ENCODE measurements at regions not wholly inside any gene's neighbourhood (a gene's known extent, or its start where the extent isn't known, plus 50 kb on each side); places are given as distances from the start of the nearest gene placed in this dataset.

DNA sequence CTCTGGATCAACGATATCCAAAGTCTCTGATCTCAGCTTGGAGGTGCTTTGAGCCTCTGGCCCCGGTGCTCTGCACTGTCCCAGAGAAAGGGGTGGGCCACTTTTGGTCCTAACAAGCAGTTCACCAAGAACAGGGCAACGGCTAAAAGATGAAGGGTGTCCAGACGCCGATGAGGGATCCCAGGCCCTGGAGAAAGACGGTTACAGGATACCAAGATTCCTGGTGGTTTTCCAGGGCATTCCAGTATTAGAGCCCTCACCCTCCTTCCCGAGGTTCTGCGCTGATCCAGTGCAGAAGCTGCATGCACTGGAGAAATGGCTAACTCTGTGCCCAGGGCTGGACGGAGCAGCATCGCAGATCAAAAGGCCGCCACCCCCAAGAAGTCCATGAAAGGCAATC, 149.9 kb upstream of the IRF2BP2 start:
- DNase-seq (ENCODE audit: low read depth), result no peak

DNA sequence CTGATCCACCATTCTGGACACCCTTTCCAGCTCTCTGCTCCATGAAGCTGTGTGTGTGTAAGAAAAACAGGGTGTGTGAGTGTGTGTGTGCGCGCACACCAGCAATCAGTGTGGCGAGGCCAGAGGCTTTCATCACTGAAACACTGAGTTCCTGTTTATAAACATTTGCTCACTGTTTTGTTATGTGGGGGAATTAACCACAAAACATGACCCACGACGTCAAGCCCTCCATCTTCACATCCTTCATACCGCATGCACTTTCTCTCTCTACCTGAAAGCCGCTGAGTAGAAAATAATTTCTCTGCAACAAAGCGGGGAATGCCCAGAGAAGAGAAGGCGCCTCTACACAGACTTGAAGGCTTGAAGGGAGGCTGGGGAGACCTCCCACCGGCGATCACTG, 148.9 kb upstream of the IRF2BP2 start:
- DNase-seq (ENCODE audit: low read depth), result no peak

DNA sequence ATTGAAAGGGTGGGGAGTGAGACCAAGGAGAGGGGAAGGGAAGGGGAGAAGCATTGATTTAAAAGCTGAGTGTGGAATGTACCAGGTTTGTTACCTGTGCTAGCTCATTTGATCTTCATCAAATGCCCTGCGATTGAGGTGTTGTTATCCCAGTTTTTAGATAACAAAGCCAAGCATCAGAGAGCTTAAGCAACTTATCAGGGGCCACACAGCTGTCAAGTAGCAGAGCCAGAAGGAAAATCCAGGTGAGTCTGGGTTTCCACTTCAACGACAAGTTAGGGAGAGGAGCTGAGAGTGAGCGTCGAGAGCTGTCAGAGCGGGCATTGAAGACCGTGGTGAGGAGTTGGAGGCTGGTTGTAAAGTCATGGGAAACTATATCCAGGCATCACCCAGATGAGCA, 146.9 kb upstream of the IRF2BP2 start:
- no peak for DNase-seq (ENCODE audit: low read depth)

DNA sequence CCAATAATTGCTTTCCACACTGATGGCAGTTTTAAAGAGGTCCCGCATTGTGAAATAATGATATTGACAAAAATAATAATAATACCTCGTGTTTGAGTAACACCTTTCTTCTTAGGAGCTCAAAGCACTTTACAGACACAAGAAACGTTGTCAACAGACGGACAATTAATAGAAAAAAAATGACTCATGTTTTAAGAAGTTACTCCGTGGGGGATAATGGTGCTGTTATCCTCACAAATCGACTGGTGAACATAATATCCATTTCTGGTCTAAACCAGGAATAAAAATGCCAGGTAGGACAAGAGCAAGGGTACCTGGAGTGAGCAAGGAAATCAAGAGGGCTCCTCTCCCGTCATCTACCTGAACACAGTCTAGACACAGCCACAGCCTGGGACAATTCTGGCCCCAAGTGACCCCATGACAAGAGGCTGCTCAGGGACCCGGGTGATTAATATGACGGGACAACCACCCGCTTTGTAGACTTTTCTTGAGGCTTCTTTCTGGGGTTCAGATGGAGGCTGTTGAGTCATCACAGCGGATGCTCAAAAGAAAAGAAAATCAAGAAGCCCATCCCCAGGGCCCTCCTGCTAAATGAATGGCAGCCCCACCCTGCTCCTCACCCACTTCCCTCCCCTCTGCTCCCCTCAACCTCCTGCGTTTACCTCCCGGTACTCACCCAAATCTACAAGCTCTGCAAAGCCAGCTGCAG, 146.2 kb upstream of the IRF2BP2 start:
- DNase-seq (ENCODE audit: low read depth), result no peak

DNA sequence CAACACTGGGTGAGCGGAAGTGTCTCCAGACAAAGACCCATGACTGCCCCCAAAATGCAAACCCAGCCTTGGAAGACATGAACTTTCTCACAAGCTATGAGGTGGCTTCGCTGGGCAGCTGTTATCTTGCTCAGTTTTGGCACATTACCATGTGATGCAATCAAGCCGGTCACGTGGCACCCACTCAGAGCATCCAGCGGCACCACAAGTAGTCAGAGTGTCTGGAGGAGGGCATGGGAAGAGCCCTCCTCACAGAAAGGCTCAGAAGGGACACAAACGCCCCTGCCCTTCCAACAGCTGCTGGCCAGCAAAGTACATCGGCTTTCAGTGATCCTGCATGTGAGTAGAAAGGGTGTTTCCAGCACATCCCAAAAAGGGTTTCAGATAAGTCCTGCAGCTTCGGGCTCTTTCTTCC, 145.5 kb upstream of the IRF2BP2 start:
- DNase-seq (ENCODE audit: low read depth), result peak; percentile 71

DNA sequence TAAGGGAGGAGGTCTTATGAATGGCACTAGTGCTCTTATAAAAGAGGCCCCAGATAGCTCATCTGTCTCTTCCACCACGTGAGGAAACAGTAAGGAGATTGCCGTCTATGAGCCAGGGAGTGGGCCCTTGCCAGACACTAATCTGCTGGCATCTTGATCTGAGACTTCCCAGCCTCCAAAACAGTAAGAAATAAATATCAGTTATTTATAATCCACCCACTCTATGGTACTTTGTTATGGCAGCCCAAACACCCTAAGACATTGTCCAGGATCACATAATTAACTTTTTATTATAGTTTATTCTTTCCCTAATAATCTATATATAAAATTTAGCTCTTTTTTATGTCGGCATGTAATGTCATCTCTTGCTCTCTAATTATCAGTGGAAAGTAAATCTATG, 144.0 kb upstream of the IRF2BP2 start:
- DNase-seq (ENCODE audit: low read depth), result no peak

DNA sequence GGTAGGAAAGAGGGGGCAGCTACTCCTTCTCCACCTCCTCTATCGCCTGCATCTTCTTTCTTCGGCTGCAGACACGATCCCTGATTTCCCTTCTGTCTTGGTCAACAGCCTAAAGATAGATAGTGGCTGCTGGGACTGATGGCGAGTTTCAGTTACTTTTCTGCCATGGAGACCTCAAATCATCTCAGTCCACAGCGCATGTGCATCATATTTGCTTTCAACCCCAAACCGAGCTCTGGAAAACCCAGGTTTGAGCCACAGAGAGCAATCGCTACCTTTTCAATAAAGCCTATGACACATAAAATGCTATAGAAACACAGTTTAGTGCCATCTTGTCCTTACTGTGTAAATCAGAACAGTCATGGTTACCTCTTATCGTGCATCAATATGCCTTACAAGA, 142.9 kb upstream of the IRF2BP2 start:
- DNase-seq (ENCODE audit: low read depth), result no peak

DNA sequence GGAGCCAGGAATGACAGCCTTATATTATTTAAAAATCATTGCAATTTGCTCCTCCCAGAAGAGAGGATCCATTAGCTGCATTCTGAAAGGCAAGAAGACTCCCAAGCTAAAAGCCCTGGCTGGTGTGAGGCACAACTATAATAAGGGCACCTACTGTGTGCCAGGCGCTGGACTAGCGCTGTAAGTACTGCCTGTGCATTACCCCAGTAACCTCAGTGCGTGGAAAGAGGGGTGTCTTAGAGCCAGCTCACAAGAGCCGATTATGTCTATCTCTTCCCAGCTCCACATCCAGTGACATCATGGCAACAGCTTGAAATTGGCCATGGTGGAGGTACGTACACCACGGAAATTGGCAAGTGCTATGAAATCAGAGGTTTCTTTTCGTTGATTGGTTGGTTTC, 141.7 kb upstream of the IRF2BP2 start:
- no peak for DNase-seq (ENCODE audit: low read depth)

DNA sequence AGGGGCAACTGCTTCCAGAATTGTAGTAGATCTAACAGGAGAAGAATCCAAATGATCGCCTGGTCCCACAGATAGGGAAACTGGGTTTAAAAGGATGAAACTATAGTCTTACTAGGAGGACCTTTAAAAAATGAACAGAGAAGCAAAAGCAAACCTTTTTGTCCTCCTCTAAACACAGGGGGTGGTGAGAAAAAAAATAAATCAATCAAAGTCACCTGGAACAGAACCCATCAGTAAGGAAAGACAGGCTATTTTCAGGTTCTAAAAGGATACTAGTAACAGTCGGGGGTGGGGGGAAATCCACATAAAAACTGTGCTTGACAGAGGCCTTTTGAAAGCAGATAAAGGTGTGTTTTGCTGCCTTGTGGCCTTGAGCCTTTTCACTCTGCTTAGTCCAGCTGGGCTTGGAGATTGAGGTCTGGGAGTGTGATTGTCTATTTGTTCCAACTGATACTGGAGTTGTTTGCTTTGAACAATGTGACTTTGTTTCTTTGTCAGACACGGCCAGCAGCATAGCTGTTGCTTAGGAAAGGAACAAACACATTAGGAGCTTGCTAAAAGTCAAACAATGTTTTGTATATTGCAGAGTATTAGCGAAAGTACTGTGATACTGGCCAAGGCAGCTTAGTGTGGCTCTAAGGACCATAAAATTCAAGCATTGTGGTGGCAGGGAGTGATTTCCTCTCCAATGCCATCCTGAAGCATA, 141.1 kb upstream of the IRF2BP2 start:
- no peak for DNase-seq (ENCODE audit: low read depth)

DNA sequence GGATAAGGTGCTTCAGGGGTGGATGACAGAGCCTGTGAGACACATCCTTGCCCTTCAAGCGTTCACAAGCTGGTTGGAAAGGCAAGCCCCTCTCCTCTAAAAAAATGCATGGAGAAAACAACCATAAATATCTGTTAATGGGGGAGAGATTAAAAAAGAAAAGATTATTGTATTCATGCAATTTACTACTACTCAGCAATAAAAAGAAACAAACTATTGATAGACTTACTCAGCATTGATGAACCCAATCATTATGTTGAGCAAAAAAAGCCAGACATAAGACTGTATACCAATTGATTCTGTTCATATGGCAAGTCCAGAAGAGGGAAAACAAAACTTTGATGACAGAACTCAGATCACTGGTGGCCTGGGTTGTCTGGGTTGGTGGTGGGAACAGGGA, 138.7 kb upstream of the IRF2BP2 start:
- DNase-seq (ENCODE audit: low read depth), result no peak

DNA sequence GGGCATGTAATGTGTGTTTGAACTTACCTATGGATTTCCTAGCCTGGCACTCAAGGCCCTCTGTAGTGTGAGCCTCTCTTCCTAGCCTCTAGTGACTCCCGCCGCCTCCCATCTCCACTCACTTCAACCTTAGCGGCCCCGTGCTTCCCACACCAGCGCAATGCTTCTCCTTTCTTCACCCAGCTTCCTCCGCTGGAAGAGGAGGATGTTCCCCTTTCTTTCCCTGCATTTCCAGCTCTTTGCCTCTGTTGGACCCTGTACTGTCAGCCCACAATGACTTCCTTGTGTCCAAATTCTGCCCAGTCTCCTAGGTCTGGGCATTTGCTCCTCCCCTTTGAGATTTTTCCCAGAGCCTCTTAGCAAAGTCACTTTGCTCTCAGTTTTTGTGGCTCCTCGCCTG, 138.1 kb upstream of the IRF2BP2 start:
- no peak for DNase-seq (ENCODE audit: low read depth)

DNA sequence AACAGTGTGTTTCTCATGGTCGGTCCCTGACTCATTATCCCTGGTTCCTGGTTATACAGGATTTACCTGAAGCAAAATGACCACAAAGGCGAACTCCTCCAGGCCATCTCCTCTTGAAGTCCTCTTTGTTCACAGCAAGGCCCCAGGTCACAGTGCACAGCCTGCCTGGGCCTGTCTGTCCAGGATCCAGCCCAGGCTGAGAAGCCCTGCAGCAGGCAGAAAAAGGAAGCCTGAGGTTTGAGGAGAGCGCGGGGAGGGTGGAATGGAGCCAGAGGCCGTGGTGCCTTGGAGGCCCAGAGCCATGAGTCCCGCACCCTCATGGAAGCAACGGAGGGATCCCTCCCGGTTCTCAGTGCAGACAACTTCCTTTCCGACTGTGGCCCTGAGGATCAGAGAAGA, 136.8 kb upstream of the IRF2BP2 start:
- DNase-seq (ENCODE audit: low read depth), result no peak

DNA sequence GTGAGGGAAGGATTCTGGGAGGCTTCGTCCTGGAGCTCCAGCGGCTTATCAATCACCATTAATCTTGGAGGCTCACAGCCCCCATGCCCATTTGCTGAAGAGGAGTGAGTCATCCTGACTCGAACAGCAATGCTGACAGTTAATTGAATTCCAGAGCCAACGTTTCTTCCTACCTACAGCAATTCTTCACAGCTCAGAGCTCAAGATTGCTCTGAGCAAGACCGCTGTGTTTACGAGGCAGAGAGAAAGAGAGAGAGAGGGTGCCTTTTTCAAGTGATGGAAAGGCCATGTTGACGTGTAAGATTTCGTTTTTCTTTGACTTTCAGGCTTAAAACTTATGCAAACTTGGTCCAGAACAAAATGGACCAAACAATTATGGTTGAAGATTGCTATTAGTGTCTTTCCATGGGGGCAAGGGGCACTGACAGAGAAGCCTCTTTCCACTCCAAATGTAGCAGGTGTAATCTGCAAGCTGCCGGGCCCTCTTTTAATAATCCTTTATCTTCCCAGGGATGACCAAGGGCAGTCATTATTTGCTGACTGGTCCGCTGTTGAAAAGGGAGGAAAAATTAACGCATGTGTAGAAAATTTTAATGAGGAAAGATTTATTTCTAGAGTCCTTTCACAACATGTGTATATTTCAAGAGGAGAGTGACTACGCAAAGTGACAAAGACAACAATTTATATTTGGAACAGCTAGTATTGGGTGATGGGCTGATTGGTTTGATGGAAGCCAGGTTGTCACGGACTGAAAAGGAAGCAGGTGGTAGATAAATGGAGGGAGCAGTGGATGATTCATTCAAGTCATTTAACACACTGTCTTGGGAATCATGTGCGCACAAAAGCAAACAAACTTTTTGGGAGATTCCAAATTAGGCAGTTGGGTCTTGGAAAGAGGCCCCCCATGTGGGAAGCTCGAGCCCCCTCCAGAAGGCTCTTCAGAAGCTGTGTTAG, 136.1 kb upstream of the IRF2BP2 start:
- DNase-seq (ENCODE audit: low read depth), result no peak

DNA sequence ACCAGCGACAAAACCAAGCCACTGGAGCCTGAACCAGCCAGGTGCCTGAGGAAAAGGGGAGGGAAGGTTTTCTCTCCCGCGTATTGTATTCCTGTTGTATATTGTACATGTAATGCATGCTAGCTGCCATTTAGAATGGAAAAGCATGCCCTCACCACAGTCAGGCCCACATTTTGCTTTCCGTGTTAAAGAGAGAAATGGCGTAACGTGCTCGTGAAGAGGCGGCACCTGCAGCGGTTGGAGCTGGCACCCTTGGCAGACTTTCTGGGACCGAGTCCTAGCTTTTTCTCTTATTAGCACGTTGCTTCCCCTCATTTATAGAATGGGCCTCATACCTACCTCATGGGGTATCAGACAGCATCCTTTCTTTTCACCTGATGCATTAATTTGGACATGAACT, 135.3 kb upstream of the IRF2BP2 start:
- no peak for DNase-seq (ENCODE audit: low read depth)

DNA sequence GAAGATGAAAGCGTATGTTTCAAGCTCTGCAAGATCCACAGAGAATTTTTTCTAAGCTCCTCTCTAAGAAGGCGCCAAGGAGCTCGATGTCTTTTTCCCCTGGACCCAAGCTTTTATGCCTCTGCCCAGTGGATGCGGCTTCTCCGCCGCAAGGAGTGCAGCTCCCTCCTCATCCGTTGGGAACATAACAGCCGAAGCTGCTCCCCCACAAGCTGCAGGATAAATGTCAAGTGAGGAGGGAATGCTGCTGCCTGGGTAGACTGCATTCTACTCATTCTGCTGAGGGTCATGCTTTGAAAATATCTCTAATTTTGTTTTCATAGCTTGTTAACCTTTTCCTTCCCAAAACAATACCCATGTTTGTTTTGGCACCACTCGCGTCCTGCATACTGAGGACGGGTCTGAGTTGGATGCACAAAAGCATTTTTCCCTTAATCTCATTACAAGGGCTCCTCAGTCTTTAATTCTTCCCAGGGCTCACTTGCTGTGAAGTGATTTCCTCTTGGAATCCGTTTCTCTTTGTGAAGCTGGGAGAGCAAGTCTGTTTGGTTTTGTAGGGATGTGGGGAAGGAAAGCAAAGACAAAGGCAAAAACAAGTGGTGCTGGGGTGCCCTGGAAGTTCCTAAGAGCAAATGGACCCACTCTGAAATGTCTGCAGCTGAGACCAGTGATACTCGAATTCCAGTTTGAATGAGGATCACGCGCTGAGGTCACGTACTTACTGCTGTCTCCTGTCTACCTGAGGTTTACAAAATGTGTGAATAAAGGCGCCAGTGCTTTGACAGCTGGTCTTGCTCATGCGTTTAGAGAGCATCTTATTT, 134.0 kb upstream of the IRF2BP2 start:
- DNase-seq (ENCODE audit: low read depth), result no peak

DNA sequence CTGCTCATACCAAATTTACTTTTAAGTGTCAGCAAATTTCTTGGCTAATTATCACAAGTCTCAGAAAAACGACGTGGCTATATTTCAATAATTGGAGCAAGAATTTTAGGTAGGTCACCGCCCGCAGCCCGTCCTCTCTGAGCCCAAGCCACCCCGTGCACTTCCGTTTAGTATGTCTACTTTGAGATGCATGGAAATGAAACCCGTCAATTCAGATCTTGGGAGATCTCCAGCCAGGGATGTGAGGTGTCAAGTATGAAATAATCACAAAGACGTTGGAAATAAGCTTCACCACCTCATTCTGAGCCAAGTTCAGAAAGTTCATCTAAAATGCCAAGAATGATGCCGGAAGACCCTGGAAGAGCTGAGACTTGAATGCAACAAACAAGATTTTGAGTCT, 132.6 kb upstream of the IRF2BP2 start:
- DNase-seq (ENCODE audit: low read depth), result no peak

DNA sequence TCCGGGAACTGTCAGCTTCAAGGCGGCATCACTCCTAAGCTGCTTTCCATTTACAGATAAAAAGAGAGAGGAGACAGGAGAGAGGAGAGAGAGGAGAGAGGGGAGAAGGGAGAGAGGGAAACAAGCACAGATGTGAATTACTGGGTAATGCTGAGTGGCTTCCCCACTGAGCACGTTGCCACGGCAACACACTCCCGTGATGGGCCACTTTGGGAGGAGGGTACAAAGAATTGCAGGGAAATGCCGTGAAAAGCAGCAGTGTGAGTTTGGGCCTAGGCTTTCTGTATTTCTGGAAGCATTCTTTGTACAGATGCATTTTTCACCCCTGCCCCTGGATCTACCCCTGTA, 128.0 kb upstream of the IRF2BP2 start:
- DNase-seq (ENCODE audit: low read depth), result no peak

DNA sequence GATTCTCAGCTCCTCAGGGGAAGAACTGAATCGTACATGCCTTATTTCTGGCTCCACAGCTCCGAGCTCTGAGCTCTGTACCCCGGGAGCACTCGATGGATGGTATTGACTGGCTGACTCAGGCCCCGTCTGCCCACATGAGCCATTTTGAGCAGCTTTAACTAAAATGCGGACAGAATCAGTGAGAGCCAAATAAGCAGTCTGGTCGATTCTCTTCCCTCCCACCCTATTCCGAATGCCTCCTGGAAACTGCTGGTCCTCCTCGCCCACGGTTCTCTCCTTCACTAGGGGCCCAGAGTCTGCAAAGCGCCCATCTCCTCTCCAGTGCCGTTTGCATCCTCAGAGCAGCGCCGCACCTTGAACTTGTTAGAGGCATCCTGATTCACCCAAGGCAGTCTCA, 125.9 kb upstream of the IRF2BP2 start:
- no peak for DNase-seq (ENCODE audit: low read depth)

DNA sequence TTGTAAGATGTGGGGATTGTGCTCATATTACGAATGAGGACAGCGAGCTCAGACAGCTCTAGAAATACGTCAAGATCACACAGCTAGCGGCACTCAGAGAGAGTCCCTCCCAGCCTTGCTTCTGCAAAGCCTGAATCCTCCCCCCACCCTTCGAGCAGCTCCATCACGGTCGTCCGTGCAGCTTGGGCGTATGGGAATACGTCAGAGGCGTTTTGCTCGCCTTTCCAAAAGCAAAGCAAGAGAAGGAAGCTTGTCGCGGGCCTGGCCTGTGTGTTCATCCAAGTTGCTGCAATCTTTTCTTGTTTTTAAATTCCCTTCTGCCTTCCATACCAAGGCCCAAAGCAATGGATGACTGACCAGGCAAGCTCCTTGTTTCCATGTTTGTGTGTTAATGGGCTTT, 125.5 kb upstream of the IRF2BP2 start:
- DNase-seq (ENCODE audit: low read depth), result no peak

DNA sequence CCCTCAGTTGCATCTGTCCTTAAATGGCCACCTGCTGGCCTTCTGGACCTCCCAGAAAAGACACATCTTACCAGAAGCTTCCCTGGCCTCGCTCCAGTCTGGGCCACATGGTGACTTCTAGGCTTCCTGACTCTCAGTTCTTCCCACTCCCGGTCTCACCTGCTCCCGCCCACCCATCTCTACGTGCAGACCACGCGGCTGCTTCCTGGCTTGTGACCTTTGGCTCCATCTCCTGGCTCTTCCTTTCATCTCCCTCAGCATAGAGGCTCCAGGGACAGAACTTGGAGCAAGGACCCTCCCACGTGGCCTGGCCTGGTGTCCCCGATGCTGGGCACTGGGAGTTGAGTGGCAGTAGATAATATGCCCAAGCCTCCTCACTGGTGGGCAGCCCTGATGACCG, 124.9 kb upstream of the IRF2BP2 start:
- no peak for DNase-seq (ENCODE audit: low read depth)

DNA sequence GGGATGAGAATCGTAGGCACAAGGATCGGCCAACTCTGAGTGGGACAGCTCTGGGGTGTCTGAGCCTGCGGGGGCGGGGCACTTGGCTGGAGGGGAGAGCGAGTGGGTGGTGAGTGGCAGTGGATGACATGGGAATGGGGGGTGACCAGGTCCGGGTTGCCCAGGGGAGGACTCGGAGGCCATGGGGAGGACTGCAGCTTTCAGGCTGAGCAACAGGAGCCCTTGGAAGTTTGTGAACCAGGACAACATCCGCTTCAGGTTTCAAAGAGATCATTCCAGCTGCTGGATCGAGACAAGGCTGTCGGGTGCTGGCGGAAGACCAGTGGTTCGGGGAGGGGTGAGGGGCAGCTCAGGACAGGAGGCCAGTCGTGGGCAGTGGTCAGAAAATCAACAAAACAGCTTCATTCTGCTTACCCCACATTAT, 124.4 kb upstream of the IRF2BP2 start:
- no peak for DNase-seq (ENCODE audit: low read depth)

DNA sequence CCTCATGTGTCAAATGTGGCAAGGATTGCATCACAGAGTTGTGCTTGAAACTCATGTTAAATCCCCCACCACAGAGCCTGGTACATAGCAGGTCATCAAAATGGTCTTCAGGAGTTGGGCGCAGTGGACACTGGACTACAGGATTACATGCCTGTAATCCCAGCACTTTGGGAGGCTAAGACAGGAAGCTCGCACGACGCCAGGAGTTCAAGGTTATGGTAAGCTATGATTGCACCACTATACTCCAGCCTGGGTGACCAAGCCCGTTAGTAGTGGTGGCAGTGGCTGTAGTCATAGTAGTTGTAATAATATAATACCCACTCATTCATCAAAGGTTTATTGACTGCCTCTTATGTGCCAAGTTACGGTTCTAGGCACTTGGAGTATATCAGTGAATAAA, 123.4 kb upstream of the IRF2BP2 start:
- no peak for DNase-seq (ENCODE audit: low read depth)
